ENCODE measurements at regions not wholly inside any gene's neighbourhood (a gene's known extent, or its start where the extent isn't known, plus 50 kb on each side); places are given as distances from the start of the nearest gene placed in this dataset.

- Mint-ChIP-seq H3K27ac (no peak overlapping the region), H3K36me3 (ENCODE audit: low read depth) (no peaks in the 10 kb centered on the region; the same call in 2 of the 3 replicates), H3K9me3 (peaks cover 14% of the 10 kb centered on the region; the same call in 2 of the 3 replicates), H3K4me3 (no peak overlapping the region), H3K27me3 (ENCODE audit: insufficient read depth, low read depth, poor library complexity) (peaks cover 3% of the 10 kb centered on the region), H3K4me1 (no peaks in the 10 kb centered on the region)
- no peak overlapping the region for H3K4me3 ChIP-seq
- no peak overlapping the region for H2AFZ ChIP-seq
- H3K79me2 ChIP-seq (replicated peaks; ENCODE audit: insufficient read depth), result no peaks in the 10 kb centered on the region
- peaks cover 7% of the 10 kb centered on the region; the same call in 1 of the 2 replicates for H3K9me2 ChIP-seq (ENCODE audit: insufficient read depth)
- TF ChIP-seq ZNF331 (CRISPR knock-in tag; IDR thresholded peaks at IDR 0.05; ENCODE audit: low read depth) (no peak), ZNF114 (CRISPR knock-in tag; IDR thresholded peaks at IDR 0.05) (no peak), REST (IDR thresholded peaks at IDR 0.05; ENCODE audit: unreplicated experiment) (no peak), ETS1 (IDR thresholded peaks at IDR 0.05) (no peak), ZNF462 (CRISPR knock-in tag; IDR thresholded peaks at IDR 0.05) (no peak), JUNB (IDR thresholded peaks at IDR 0.05; ENCODE audit: unreplicated experiment) (no peak), POLR2AphosphoS5 (IDR thresholded peaks at IDR 0.05; ENCODE audit: low read depth) (no peak), CTCF (conservative IDR thresholded peaks at IDR 0.05; ENCODE audit: low read depth in 2 of 2) (no peak)
- no peak overlapping the region for H3K27ac ChIP-seq (ENCODE audit: low read depth)
- H3K36me3 ChIP-seq (ENCODE audit: insufficient read depth), result no peaks in the 10 kb centered on the region
- H4K20me1 ChIP-seq (replicated peaks; ENCODE audit: insufficient read depth), result no peaks in the 10 kb centered on the region
- H3K4me1 ChIP-seq (ENCODE audit: insufficient read depth), result no peaks in the 10 kb centered on the region; the same call in 1 of the 2 replicates
- no peak for DNase-seq (ENCODE audit: low spot score)
- no peak for ATAC-seq
- H3F3A ChIP-seq (replicated peaks; ENCODE audit: low read depth), result no peaks in the 10 kb centered on the region
- no peaks in the 10 kb centered on the region for H3K27me3 ChIP-seq (ENCODE audit: insufficient read depth)
- H3K4me2 ChIP-seq, result no peak overlapping the region
These were observed 249.8 kb upstream of the PLD5 start for GRCh38 chr1:242774256-242774655.

Data from GM23338 (cell line).